ENCODE measurements at regions not wholly inside any gene's neighbourhood (a gene's known extent, or its start where the extent isn't known, plus 50 kb on each side); places are given as distances from the start of the nearest gene placed in this dataset.

DNA sequence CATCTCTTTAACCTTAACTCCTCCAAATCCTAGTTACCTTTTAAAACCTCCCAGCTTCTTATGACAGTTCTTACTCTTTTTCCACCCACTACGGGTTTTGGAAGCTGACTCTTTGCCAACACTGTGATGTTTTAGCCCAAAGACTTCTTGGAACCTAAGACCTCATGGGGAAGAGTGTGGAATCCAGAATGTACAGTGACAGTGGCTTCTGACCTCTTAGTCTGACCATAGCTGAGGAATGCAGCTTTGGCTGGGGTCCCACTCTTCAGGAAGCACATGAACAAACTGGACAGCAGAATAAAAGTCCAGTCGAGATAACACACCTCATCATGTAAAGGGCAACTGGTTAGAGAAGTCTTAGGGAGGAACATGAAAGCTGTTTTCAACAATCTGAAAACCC lies 161.1 kb upstream of the PKDCC start:
- DNase-seq (ENCODE audit: low spot score), result no peak

DNA sequence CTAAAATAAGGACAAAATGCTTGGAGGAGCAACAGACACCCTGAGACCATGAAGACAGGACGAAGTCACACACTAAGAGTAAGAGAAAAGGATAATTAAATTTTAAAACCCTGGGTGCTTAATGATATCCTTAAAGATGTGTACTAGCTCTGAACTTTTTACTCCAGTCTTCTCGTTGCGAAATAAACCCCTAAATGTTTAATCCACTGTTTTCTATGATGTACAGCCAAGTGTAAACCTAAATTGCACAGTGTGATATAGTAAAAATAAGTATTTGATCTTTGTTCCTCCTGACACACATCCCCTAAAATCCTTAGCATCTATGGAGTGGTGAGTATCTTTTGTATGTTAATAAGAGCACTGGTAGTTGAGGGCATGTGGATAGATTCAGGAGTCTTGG lies 157.5 kb upstream of the PKDCC start:
- DNase-seq (ENCODE audit: low spot score), result no peak

DNA sequence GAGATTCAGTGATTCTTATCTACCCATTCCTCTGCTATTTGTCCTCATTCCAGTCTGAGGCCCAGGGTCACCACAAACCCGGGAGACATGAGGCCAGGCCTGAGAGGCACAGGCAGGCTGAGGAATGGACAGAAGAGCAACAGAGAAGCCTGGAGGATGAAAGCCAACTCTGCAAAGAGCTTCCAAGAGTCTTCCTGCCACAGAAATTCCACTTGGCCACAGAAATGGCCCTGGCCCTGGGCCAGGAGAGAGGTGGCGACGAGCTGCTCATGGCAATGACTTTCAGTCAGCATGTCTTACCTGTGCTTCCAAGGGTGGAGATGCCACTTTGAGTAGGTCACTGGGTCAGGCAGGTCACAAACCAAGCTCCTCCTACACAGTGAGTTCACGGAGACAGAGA lies 155.3 kb upstream of the PKDCC start:
- no peak for DNase-seq (ENCODE audit: low spot score)

DNA sequence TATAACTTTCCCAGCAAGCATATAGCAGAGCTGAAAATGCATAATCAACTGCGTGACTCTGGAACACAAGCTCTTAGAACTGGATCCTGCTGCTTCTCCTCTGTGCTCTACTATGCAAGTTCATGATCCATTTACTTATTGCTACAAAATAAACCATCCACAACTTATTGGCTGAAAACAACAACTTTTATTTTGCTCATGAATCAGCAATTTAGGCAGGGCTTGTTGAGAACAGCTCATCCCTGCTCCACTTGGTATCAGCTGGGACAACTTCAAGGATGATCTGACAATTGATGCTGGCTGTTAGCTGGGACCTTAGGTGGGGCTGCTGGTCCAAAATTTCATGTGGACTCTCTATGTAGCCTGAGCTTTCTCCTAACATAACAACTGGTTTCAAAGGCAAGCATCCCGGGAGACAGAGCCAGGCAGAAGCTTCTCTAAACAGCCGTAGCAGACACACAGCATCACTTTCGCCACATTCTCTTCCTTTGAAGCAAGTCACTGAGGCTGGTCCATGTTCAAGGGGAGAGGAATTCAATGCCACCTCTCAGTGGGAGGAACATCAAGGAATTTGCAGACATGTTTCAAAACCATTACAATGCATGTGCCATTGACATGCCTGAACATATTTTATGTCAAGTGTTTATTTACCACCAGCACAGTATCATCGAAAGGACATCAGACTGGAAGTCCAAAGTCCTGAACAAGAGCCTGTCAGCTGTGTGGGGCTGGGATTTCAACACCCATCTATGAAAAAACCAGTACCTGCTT lies 153.1 kb upstream of the PKDCC start:
- DNase-seq (ENCODE audit: low spot score), result no peak

DNA sequence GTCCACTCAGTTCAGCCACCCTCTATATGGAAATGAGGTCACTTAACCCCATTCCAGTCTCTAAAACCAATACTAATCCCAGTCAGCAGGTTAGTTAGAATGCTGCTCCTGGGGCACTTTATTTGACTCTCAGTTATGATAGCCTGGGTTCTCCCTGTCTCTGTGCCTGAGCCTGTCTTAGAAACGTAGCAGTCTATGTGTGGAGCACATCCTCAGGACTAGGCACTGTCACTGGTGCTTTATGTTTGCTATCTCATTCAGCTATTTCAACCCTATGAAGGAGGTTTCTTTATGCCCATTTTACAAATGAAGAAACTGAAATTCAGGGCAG lies 152.5 kb upstream of the PKDCC start:
- no peak for DNase-seq (ENCODE audit: low spot score)

DNA sequence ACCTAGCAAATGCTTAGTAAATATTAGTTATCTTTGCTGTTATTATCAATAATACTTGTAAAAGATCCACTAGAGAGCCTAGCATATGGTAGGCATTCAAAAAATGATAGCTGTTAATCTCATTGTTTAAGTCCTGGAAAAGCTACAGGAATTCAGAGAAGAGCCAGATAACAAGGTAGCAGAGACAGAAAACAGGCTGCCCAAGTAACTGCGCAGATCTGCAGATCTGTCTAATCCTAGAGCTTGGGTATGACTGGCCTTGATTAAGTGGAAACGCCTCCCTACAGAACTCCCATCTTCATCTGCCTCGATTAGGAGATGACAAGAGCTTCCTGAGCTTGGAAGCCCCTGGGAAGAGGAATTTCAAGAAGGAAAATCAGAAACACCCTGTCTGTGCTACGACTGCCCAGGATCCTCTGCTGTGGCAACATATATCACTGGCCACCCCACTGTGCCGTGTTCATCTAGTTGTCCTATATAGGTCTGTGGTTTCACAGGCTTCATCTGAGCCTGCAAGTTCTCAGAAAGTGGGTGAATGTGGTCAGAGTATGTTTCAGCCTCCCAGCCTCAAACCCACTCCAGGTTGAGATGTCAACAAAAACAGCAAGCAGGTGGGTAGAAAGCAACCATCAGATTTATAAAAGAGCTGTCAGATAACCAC lies 151.5 kb upstream of the PKDCC start:
- DNase-seq (ENCODE audit: low spot score), result no peak

DNA sequence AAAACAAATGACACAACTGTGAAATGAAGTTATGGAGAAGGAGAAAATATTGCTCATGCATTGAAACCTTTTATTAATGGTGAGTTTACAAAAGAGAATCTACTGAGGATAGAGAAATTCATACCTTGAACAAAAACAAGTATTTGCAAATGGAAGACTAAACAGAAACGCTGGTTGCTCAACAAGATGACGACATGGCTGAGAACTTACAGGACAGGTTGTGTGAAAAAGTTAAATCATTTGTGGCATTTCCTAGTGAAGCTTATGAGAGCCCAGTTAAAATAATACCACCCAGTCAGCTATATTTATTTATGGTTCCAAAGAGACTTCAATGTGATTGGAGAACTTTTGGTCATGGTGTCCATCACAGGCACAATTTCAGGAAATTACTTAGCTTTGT lies 148.6 kb upstream of the PKDCC start:
- DNase-seq (ENCODE audit: low spot score), result no peak

DNA sequence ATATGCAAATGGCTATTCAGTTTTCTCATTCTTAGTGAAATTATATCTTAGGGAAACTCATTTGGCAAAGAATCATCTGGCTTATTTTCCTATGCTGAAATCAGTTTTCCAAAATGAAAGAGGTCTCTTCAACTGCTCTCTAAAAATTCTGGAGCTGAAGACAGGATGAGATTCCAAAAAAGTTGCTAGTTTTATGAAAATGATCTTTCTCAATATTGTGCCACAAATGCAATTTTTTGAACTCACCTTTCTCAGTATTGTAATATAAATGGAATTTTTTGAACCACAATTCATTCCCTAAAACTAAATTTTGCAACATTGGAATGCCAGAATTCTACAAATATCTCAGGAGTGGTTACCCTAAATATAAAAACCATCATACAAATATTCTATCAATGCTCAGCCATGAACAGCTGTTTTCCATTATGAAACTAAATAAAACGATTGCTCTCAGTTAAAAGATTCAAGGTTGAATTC lies 147.7 kb upstream of the PKDCC start:
- DNase-seq (ENCODE audit: low spot score), result no peak

DNA sequence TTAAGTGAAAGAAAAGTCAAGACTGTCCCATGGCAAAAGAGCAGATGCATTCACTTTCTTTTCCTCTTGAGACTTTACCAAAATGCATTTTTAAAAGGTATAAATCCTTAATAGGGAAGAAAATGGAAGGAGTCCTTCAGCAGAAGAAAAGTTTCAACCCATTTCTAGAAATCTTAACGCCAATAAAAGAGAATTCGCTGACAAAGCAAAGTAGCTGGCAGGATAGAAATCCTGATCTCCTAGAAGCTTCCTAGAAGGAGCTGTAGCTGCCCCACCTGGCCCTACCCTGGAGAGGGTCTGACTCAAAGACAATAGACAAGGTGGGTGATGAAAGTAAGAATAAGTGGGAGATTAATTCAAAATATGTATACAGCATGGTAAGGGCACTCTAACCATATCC lies 144.9 kb upstream of the PKDCC start:
- DNase-seq (ENCODE audit: low spot score), result no peak

DNA sequence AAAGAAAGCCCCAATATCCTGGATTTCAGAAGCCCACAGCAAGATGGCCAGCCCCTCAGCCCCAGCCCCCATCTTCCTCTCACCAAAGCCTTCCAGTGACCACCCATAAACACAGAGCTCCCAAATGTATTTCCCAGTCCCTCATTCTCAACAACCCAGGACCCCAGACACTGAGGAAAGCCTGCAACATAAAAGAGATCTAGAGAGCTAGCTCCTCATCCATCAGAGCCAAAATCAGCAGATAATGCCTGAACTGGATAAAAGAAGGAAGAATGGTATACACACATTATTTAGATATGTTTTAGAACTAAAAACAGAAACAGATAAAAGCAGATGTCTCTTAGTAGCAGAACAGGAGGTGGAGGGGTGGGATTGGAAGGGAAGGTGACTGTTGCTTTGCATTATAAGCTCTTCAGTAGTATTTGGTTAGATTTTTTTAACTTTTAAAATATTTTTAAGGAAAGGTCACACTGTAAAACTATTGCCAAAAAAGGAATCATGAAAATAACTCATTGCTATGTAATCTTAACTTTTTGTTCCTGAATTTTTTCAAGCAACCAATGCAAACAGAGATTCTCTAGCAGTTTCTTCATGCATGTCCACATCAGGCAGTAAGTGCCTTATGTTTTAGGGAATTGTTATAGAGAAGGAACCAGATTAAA lies 144.2 kb upstream of the PKDCC start:
- DNase-seq (ENCODE audit: low spot score), result no peak

DNA sequence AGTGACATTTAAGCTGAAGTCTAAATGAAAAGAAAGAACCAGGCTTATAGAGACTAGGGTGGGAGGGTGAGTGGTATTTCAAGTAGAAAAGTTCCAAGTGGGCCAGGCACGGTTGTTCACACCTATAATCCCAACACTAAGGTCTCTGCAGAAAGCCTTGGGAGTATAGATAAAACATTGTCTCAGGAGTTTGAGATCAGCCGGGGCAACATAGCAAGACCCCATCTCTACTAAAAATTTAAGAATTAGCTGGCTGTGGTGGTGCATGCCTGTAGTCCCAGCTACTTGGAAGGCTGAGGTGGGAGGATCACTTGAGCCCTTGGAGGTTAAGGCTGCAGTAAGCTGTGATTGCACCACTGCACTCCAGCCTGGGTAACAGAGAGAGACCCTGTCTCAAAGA lies 143.4 kb upstream of the PKDCC start:
- DNase-seq (ENCODE audit: low spot score), result no peak

DNA sequence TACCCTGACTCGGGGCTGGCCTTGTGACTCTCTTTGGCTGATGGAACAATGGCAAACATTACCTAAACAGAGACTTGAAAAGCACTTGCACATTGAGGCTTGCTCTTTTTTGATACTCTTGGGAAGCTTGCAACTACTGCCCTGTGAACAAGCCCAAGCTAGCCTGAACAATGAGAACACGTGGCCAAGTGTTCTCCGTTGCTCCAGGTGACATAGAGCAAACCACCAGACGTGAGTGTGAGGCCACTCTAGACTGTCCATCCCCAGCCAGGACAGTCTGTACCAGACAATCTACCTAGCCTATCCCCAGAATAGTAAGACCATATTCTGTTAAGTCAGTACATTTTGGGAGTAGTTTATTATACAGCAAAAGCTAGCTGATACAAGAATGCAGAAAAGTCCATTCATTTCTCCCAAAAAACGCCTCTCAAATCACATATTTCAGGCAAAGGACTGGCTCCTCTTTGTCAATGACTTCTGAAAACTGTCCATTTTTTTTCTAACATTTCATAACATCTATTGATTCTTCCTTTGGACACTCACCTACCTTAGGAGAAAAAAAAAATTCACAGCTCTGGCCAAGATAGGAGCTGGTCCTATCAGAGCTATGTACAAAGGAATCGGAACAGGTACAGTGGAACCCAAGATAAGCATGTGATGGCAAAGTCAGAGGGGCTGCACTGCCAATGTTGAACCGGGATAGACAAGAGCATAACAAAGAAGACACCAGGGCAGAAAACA lies 142.1 kb upstream of the PKDCC start:
- DNase-seq (ENCODE audit: low spot score), result no peak

DNA sequence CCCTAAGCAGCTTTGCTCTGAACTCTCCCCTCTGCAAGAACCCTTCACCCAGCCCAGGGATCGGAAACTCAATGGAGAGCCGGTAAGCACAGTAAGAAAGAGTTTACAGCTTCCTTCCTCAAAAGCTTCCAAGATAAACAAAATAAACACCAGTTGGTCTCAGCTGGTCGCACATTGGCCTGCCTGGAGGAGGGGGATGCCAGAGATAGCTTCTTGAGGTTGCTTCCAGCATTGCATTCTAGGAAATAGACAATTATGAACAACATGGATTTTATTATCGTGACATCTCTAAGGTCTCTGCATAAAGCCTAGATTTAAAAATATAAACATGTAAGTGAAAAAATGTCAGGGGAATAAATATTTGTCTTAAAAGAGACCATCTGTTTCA lies 141.5 kb upstream of the PKDCC start:
- no peak for DNase-seq (ENCODE audit: low spot score)

DNA sequence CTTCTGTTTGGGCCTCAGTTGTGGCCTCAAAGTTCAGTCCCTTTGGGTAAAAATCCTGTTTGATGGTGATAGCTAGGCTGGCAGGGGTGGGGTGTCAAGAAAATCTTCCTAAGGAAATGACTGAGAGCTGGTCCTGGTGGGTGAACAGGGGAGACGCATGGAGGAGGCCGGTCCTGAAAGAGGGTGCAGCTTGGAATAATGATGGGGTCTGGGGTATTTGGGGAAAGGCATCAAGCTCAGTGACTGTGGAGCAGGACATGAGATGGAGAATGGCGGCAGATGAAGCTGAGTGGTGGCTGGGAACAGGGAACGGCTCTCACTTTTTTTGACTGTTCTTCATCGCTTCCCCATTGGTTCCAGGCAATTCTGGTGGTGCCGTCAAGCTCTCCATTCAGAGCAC lies 140.7 kb upstream of the PKDCC start:
- DNase-seq (ENCODE audit: low spot score), result no peak

DNA sequence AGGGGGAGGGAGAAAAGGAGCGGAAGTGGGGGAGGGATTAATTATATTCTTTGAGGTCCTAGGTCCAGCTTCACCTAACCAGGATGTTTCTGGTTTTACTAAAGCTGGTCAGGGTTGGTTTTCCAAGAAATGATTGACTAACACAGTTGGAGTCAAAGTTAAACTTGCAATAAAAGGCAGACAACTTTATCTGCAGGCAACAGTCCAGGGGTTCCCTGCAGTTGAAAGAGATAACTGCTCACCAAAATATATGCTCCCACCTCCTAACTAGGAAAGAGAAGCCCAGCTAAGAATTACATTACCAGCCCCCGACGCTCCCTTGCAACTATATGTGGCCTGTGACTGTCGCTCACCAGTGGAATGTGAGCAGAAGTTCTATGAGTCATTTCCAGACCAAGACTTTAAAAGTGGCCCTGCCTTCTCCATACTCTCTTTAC lies 140.0 kb upstream of the PKDCC start:
- DNase-seq (ENCODE audit: low spot score), result no peak

DNA sequence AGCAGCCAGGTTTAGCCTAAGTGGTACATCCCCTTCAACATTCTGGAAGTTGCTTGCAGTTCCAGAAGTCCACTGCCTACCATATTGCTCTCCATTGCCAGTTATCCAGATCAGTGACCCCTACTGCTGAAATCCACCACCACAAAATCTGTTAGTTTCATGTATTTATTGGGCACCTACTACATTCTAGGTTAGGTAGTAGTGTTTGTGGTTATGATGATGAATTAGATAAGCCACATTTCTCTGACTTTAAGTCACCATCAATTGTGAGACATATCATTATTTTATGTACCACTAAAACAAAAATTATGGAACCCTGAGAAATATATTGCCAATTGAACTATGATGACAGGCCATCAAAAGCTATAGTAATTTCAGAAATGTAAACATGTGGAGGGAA lies 139.5 kb upstream of the PKDCC start:
- DNase-seq (ENCODE audit: low spot score), result no peak

DNA sequence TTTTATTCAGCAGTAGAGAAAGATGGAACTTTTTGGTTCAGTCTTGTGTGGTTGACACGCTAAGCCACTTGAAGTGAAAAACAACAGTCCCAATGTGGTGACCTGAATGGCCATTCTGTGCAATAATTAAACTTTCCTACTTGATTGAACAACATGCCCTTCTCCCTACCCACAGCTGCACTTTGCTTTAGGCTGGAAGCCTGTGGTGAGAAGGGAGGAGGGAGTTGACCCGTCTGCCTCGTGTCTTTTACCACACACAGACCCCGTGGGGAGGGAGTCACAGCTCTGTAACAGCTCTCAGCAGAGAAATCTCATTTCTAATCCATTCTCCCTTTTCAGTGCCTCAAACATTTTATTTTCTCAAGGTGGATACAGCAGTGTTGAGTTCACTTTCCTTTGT lies 138.2 kb upstream of the PKDCC start:
- no peak for DNase-seq (ENCODE audit: low spot score)

DNA sequence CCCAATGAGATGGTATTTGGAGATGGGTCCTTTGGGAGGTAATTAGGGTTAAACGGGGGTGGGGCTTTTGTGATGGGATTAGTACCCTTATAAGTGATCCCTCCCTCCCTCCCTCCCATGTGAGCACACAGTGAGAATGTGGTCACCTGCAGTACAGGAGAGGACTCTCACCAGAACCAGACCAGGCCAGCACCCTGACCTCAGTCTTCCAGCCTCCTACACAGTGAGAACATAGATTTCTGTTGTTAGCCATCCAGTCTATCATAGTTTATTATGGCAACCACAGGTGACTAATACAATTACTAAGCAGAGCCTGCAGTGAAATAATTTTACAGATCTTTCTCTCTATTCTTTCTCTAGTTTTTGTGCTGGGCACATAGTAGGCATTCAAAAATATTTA lies 137.7 kb upstream of the PKDCC start:
- DNase-seq (ENCODE audit: low spot score), result no peak

DNA sequence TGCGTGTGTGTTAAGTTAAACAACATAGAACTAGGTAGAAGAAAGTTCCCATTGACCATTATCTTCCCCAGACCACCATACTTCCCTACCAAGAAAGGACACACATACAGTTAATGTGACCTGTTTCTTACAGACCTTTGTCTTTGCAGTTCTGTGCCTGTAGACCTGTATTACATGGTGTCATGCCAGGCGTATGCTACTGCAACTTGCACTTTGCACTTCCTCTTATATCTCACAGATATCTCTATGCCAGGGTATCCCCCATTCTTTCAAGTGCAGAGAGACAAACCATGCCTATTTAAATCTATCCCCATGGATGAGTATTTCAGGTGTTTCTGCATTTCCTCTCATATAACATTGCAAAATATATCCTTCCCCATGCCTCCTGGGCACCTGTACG lies 136.8 kb upstream of the PKDCC start:
- DNase-seq (ENCODE audit: low spot score), result no peak

DNA sequence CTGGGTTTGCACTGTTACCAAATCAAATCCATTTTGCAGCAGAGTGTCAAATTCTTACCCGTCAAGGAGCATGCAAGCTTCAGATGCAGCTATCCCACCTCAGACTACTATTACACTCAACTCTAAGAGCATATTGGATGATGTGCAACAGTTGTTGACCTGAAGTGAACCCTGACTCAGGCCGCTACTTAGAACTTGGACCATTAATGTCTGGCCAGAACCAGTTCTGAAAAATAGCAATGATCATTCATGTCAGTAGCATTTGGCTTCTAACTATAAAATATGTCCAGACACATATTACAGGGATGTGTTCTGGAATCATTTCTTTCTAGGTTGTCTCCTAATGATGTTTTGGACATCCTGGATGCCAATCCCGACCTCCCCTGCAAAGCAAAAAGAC lies 135.5 kb upstream of the PKDCC start:
- DNase-seq (ENCODE audit: low spot score), result no peak

DNA sequence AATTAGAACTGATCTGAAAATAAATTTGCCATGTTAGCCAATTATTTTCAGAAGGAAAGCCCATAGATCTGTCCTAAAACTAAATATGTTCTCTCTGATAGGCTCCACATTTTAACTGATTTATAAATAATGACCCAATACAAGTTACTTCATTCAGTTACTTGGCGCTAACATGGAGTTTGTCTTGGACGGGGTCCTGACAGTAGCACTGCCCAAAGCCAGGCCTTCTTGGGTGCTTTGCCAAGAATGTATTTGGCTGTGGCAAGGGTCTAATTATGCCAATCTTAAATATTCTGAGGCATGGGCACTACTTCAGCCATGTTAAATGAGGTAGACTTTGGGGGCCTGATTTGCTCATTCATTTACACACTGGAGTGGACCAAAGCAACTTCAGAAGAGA lies 135.0 kb upstream of the PKDCC start:
- no peak for DNase-seq (ENCODE audit: low spot score)

DNA sequence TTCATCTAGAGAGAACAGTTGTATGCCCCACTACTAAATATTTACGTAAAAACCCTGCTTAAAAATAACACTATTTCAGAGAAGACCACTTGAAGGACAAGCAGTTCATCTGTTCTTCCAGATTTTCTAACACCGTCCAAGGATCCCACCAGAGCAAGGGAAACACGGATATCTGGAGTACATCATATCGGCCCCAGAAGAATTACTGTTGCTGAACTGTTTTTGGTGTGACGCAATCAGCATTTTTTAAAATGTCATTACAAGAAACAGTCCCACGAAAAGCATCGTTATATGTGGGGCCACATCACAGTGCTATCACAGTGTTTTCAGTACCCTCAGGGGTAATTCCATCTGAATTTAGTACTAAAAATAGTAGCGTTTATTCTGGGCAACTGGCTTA lies 134.5 kb upstream of the PKDCC start:
- DNase-seq (ENCODE audit: low spot score), result no peak
